ENCODE measurements at regions not wholly inside any gene's neighbourhood (a gene's known extent, or its start where the extent isn't known, plus 50 kb on each side); places are given as distances from the start of the nearest gene placed in this dataset.

- intact Hi-C loops (cut with DNase I): no loop called here
- no peaks in the 10 kb centered on the region for H3K4me1 ChIP-seq
- H3K27ac ChIP-seq: no peak overlapping the region
- no peak overlapping the region for H3K4me3 ChIP-seq
- no peak for DNase-seq
- H3K27me3 ChIP-seq: no peaks in the 10 kb centered on the region
- no peak overlapping the region for H3K9ac ChIP-seq (ENCODE audit: low read depth in 2 of 2, low read length in 2 of 2)
- H3K9me3 ChIP-seq: no peaks in the 10 kb centered on the region
- H3K36me3 ChIP-seq: no peaks in the 10 kb centered on the region
- TF ChIP-seq CTCF (IDR thresholded peaks at IDR 0.05): no peak
These were observed 168.6 kb downstream of the SEMA6D start for GRCh38 chr15:47885920-47886319.

GRCh38 chr15:47887241-47887800, 170.0 kb downstream of the SEMA6D start:
- Histone ChIP-seq H3K27ac (no peak overlapping the region), H3K4me1 (no peaks in the 10 kb centered on the region), H3K27me3 (no peaks in the 10 kb centered on the region), H3K9me3 (no peaks in the 10 kb centered on the region), H3K36me3 (no peaks in the 10 kb centered on the region), H3K9ac (ENCODE audit: low read depth in 2 of 2, low read length in 2 of 2) (no peak overlapping the region), H3K4me3 (no peak overlapping the region)
- intact Hi-C loops (cut with DNase I): no loop called here
- DNase-seq: no peak
- TF ChIP-seq CTCF (IDR thresholded peaks at IDR 0.05): no peak

- Histone ChIP-seq H3K4me3 (no peak overlapping the region), H3K27me3 (no peaks in the 10 kb centered on the region), H3K27ac (no peak overlapping the region), H3K36me3 (no peaks in the 10 kb centered on the region), H3K9me3 (no peaks in the 10 kb centered on the region), H3K4me1 (no peaks in the 10 kb centered on the region), H3K9ac (ENCODE audit: low read depth in 2 of 2, low read length in 2 of 2) (no peak overlapping the region)
- DNase-seq: no peak
- TF ChIP-seq CTCF (IDR thresholded peaks at IDR 0.05): no peak
- intact Hi-C loops (cut with DNase I): no loop called here
These were observed 171.2 kb downstream of the SEMA6D start for GRCh38 chr15:47888385-47889100.

GRCh38 chr15:47890397-47891150, 173.3 kb downstream of the SEMA6D start:
- no peaks in the 10 kb centered on the region for H3K36me3 ChIP-seq
- no peak overlapping the region for H3K27ac ChIP-seq
- H3K4me3 ChIP-seq: no peak overlapping the region
- no peak for TF ChIP-seq CTCF (IDR thresholded peaks at IDR 0.05)
- intact Hi-C loops (cut with DNase I): no loop called here
- no peak for DNase-seq
- H3K27me3 ChIP-seq: no peaks in the 10 kb centered on the region
- no peak overlapping the region for H3K9ac ChIP-seq (ENCODE audit: low read depth in 2 of 2, low read length in 2 of 2)
- H3K9me3 ChIP-seq: no peaks in the 10 kb centered on the region
- no peaks in the 10 kb centered on the region for H3K4me1 ChIP-seq

GRCh38 chr15:47897525-47897924, 180.2 kb downstream of the SEMA6D start:
- Histone ChIP-seq H3K36me3 (no peaks in the 10 kb centered on the region), H3K9ac (ENCODE audit: low read depth in 2 of 2, low read length in 2 of 2) (no peak overlapping the region), H3K9me3 (no peaks in the 10 kb centered on the region), H3K4me1 (no peaks in the 10 kb centered on the region), H3K4me3 (no peak overlapping the region), H3K27me3 (no peaks in the 10 kb centered on the region), H3K27ac (no peak overlapping the region)
- no peak for DNase-seq
- intact Hi-C loops (cut with DNase I): loop anchor here (5.0 kb wide), 1 partner anchor 440 kb away; no protein-coding TSS in a partner anchor
- TF ChIP-seq CTCF (IDR thresholded peaks at IDR 0.05): no peak
